ENCODE measurements at regions not wholly inside any gene's neighbourhood (a gene's known extent, or its start where the extent isn't known, plus 50 kb on each side); places are given as distances from the start of the nearest gene placed in this dataset.
"Not testable (repeated sequence)": the region's sequence is repeated elsewhere in the genome, so short reads cannot be mapped to it uniquely, and the experiment has no call there.

DNA sequence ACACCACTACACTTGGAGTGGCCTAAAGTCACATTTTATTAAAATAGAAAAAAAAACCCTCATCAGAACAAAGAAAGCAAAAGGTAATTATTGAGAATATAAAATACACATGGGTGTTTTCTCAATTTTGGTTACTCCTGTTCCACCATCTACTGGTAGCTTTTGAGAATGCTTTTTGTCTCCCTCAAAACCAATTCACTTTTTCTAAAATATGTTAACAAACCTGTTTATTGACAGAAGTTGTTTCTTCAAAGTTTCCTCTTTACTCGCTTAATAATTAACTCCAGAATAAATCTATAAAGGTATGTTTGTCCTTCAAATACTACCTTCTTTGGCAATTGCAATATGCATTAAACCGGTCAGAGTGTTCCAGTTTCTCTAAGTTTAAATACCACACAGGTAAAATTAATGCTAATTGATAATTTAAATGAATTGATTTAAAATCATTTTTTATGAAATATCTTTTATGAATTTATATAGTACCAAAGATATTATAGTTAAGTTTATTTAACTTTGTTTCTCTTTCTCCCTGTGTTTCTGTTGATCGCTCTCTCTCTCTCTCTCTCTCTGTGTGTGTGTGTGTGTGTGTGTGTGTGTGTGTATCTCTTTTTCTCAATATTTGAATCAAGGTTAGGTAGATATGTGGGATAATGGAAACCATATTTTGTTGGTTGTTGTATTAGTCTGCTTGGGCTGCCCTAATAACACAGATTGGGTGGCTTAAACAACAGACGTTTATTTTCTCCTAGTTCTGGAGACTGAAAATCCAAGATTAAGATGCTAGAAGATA is 487.4 kb downstream of the PRDM9 start:
- no peak overlapping the region for H3K4me3 ChIP-seq (ENCODE audit: low read depth, low read length)
- TF ChIP-seq, protein P1, sequence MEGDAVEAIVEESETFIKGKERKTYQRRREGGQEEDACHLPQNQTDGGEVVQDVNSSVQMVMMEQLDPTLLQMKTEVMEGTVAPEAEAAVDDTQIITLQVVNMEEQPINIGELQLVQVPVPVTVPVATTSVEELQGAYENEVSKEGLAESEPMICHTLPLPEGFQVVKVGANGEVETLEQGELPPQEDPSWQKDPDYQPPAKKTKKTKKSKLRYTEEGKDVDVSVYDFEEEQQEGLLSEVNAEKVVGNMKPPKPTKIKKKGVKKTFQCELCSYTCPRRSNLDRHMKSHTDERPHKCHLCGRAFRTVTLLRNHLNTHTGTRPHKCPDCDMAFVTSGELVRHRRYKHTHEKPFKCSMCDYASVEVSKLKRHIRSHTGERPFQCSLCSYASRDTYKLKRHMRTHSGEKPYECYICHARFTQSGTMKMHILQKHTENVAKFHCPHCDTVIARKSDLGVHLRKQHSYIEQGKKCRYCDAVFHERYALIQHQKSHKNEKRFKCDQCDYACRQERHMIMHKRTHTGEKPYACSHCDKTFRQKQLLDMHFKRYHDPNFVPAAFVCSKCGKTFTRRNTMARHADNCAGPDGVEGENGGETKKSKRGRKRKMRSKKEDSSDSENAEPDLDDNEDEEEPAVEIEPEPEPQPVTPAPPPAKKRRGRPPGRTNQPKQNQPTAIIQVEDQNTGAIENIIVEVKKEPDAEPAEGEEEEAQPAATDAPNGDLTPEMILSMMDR (IDR thresholded peaks at IDR 0.05; ENCODE audit: low read depth, low read length, missing control alignments), result no peak
- DNase-seq (ENCODE audit: low read depth), result no peak

GRCh38 chr5:23996525-23996924 is 489.1 kb downstream of the PRDM9 start:
- TF ChIP-seq, protein P1 (IDR thresholded peaks at IDR 0.05; ENCODE audit: low read depth, low read length, missing control alignments), result no peak
- no peak overlapping the region for H3K4me3 ChIP-seq (ENCODE audit: low read depth, low read length)
- no peak for DNase-seq (ENCODE audit: low read depth)

DNA sequence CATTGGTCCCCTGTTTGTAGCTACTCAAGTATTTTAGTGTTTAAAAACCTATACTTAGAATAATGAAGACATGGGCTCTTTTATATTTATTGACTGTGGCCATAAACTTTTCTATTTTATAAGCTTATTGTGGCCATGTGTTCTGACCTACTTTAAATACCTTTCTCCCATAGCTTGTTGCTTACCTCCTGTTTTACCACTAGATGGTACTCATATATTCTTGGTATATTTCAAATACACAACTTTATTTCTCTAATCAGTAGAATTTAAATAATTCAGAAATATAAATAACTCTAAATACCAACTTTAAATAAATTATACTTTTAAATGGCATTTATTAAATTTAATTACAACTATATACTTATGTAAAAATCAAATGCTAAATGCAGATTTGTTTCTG is 498.0 kb downstream of the PRDM9 start:
- no peak overlapping the region for H3K4me3 ChIP-seq (ENCODE audit: low read depth, low read length)
- DNase-seq (ENCODE audit: low read depth), result no peak
- TF ChIP-seq, protein P1 (IDR thresholded peaks at IDR 0.05; ENCODE audit: low read depth, low read length, missing control alignments), result no peak

DNA sequence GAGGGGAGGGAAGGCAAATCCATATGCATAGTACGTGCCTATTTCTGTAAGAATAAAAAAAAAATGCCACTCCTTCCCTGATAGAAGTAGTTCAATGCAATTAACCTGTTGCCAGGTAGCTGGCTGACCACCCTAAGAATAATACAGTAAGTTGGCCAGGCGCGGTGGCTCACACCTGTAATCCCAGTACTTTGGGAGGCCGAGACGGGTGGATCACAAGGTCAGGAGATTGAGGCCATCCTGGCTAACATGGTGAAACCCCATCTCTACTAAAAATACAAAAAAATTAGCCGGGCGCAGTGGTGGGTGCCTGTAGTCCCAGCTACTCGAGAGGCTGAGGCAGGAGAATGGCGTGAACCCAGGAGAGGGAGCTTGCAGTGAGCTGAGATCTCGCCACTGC is 510.3 kb downstream of the PRDM9 start:
- DNase-seq (ENCODE audit: low read depth); H3K4me3 ChIP-seq (ENCODE audit: low read depth, low read length): not testable (repeated sequence)

DNA sequence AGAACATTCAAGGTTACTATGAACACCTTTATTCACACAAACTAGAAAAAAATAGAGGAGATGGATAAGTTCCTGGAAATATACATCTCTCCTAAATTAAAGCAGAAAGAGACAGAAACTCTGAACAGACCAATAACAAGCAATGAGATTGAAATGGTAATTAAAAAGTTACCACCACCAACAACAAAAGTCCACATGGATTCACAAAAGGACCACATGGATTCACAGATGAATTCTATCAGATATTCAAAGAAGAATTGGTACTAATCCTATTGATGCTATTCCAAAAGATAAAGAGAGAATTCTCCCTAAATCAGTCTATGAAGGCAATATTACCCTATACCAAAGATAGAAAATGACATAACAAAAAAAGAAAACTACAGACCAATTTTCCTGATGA is 518.9 kb downstream of the PRDM9 start:
- DNase-seq (ENCODE audit: low read depth), result no peak
- TF ChIP-seq, protein P1 (IDR thresholded peaks at IDR 0.05; ENCODE audit: low read depth, low read length, missing control alignments), result no peak
- H3K4me3 ChIP-seq (ENCODE audit: low read depth, low read length), result no peak overlapping the region

DNA sequence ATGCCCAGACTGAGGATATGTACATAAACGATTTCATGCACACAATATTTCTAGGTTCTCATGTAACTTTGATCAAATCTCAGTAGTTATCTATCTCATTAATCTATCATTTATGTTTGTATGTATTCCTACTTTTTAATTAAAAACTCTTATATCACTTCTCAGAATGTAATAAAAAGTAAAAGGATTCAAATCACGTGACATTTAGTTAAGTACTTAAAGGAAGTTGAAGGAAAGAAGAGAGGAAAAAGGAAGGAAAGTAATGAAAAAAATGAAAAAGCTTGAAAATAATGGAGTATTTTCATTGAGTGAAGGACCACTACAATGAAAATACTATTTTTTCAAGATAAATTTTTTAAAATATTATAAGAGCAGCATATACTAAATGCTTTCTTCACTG is 535.3 kb downstream of the PRDM9 start:
- TF ChIP-seq, protein P1 (IDR thresholded peaks at IDR 0.05; ENCODE audit: low read depth, low read length, missing control alignments), result no peak
- no peak for DNase-seq (ENCODE audit: low read depth)
- no peak overlapping the region for H3K4me3 ChIP-seq (ENCODE audit: low read depth, low read length)

- H3K4me3 ChIP-seq (ENCODE audit: low read depth, low read length), result no peak overlapping the region
- no peak for DNase-seq (ENCODE audit: low read depth)
- TF ChIP-seq, protein P1 (IDR thresholded peaks at IDR 0.05; ENCODE audit: low read depth, low read length, missing control alignments), result no peak
Measured at GRCh38 chr5:24045046-24045445, 537.6 kb downstream of the PRDM9 start.

Measured in GM12864 (cell line).